WTC11 (cell line): ENCODE measurements at regions not wholly inside any gene's neighbourhood (a gene's known extent, or its start where the extent isn't known, plus 50 kb on each side); places are given as distances from the start of the nearest gene placed in this dataset.

Source experiments
- ATAC-seq: fragments of 200-7000 bp; cut with Tn5 transposase; 2 replicates; pipeline ENCODE4 v1.10.0; 2021; ENCODE audit warnings: mild to moderate bottlenecking, moderate library complexity
- CTCF ChIA-PET: fragments of 300-600 bp; sonication (Branson Sonifier 250); formaldehyde crosslinking; loops from one replicate; lab custom pipeline; 2021; ENCODE audit warnings: antibody characterized with exemption; lab: Charles Lee
- POLR2A ChIA-PET: fragments of 350-600 bp; sonication (Branson Sonifier 250); formaldehyde crosslinking; loops from one replicate; lab custom pipeline; 2021; ENCODE audit warnings: antibody characterized with exemption; lab: Charles Lee
- DNase-seq: peaks from one replicate; pipeline ENCODE4 v3.0.0; 2021; ENCODE audit warnings: low spot score
- H3K27ac Mint-ChIP-seq: 2 replicates; pipeline ENCODE4 v1.8.0; 2021; ENCODE audit warnings: mixed read lengths
- H3K27me3 Mint-ChIP-seq: 2 replicates; pipeline ENCODE4 v1.8.0; 2021; ENCODE audit warnings: low read depth, mild to moderate bottlenecking, moderate library complexity, mixed read lengths
- H3K36me3 Mint-ChIP-seq: 2 replicates; pipeline ENCODE4 v1.8.0; 2021; ENCODE audit warnings: mixed read lengths
- H3K4me1 Mint-ChIP-seq: 2 replicates; pipeline ENCODE4 v1.8.0; 2022; ENCODE audit warnings: mixed read lengths
- H3K4me3 Mint-ChIP-seq: 2 replicates; pipeline ENCODE4 v1.8.0; 2021; ENCODE audit warnings: mild to moderate bottlenecking, moderate library complexity, mixed read lengths
- H3K9me3 Mint-ChIP-seq: 2 replicates; pipeline ENCODE4 v1.8.0; 2021; ENCODE audit warnings: mixed read lengths
- AFF4 ChIP-seq: sonication (generic); formaldehyde crosslinking; IDR thresholded peaks from 2 replicates; pipeline ENCODE4 v1.8.1; 2023; ENCODE audit warnings: mild to moderate bottlenecking, missing genetic modification reagents, borderline replicate concordance
- ARID4B ChIP-seq: sonication (generic); formaldehyde crosslinking; IDR thresholded peaks from 2 replicates; pipeline ENCODE4 v1.8.0; 2023; ENCODE audit warnings: missing genetic modification reagents, mild to moderate bottlenecking, borderline replicate concordance
- CREM ChIP-seq: sonication (generic); formaldehyde crosslinking; IDR thresholded peaks from 2 replicates; pipeline ENCODE4 v1.8.1; 2022; ENCODE audit warnings: mild to moderate bottlenecking, missing genetic modification reagents, moderate library complexity
- E2F5 ChIP-seq: sonication (generic); formaldehyde crosslinking; IDR thresholded peaks from 2 replicates; pipeline ENCODE4 v1.8.1; 2022; ENCODE audit warnings: mild to moderate bottlenecking, moderate library complexity, missing genetic modification reagents
- ESRRA ChIP-seq: sonication (generic); formaldehyde crosslinking; IDR thresholded peaks from 2 replicates; pipeline ENCODE4 v1.8.1; 2022; ENCODE audit warnings: mild to moderate bottlenecking, missing genetic modification reagents, borderline replicate concordance
- IRF2 ChIP-seq: sonication (generic); formaldehyde crosslinking; IDR thresholded peaks from 2 replicates; pipeline ENCODE4 v1.8.0; 2022; ENCODE audit warnings: low read depth, missing genetic modification reagents, borderline replicate concordance
- MXD4 ChIP-seq: fragments of 250-450 bp; sonication (Bioruptor Pico); IDR thresholded peaks from 2 replicates; pipeline ENCODE4 v1.8.0; 2021; ENCODE audit warnings: mild to moderate bottlenecking, moderate library complexity, borderline replicate concordance
- NFE2L1 ChIP-seq: sonication (generic); formaldehyde crosslinking; IDR thresholded peaks from 2 replicates; pipeline ENCODE4 v1.8.1; 2023; ENCODE audit warnings: missing genetic modification reagents
- PREB ChIP-seq: sonication (generic); formaldehyde crosslinking; IDR thresholded peaks from 2 replicates; pipeline ENCODE4 v1.8.1; 2022; ENCODE audit warnings: mild to moderate bottlenecking, missing genetic modification reagents, moderate library complexity, borderline replicate concordance
- SMAD4 ChIP-seq: sonication (generic); formaldehyde crosslinking; IDR thresholded peaks from 2 replicates; pipeline ENCODE4 v1.8.0; 2022; ENCODE audit warnings: mild to moderate bottlenecking, missing genetic modification reagents
- TEAD4 ChIP-seq: sonication (generic); formaldehyde crosslinking; IDR thresholded peaks from 2 replicates; pipeline ENCODE4 v1.8.0; 2022; ENCODE audit warnings: mild to moderate bottlenecking, missing genetic modification reagents
- ZBTB21 ChIP-seq: sonication (generic); formaldehyde crosslinking; IDR thresholded peaks from 2 replicates; pipeline ENCODE4 v1.8.1; 2023; ENCODE audit warnings: mild to moderate bottlenecking, missing genetic modification reagents, borderline replicate concordance
- ZNF121 ChIP-seq: sonication (generic); formaldehyde crosslinking; IDR thresholded peaks from 2 replicates; pipeline ENCODE4 v1.8.0; 2023; ENCODE audit warnings: missing genetic modification reagents
- ZNF138 ChIP-seq: sonication (generic); formaldehyde crosslinking; conservative IDR thresholded peaks from 2 replicates; pipeline ENCODE4 v1.8.1; 2022; ENCODE audit warnings: mild to moderate bottlenecking, moderate library complexity, missing genetic modification reagents
- ZNF317 ChIP-seq: sonication (generic); formaldehyde crosslinking; IDR thresholded peaks from 2 replicates; pipeline ENCODE4 v1.8.1; 2023; ENCODE audit warnings: low read depth, mild to moderate bottlenecking, moderate library complexity, missing genetic modification reagents, borderline replicate concordance
- TF ChIP-seq, protein P1 (sequence below): sonication (generic); formaldehyde crosslinking; conservative IDR thresholded peaks from 2 replicates; pipeline ENCODE4 v1.8.1; 2022; ENCODE audit warnings: mild to moderate bottlenecking, missing genetic modification reagents

DNA sequence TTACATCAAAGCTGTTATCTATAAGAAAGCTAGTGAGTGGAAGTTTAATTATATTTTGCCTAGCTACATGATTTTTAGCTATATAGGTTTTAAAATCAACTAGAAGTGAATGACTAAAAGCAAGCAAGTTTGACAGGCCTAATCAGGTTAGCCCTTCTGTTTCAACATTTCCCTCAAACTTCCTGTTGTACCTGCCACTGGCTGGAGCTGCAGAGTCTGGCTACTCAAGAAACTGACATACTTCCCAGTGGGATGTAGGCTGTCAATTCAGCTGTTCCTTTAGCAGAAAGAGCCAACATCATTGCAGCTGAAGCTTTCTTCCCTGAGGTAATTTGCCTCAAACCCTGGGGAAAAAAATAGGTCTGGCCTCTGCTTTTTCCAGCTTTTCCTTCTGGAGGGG lies 87.1 kb upstream of the TNR start:
- no peak for DNase-seq
- H3K36me3 Mint-ChIP-seq: peaks cover 17% of the 10 kb centered on the region
- ChIA-PET CTCF (interaction anchor here (1.2 to 1.4 kb wide), 2 partner anchors 74 to 87 kb away, joined by 3 to 5 read pairs; partner anchors contain the start of gene TNR), POLR2A (no interaction called here)
- H3K4me1 Mint-ChIP-seq: peaks cover 53% of the 10 kb centered on the region
- peaks cover 29% of the 10 kb centered on the region for H3K9me3 Mint-ChIP-seq
- TF ChIP-seq ESRRA (CRISPR knock-in tag) (no peak), ZNF317 (CRISPR knock-in tag) (peak; percentile 59; the same call in 1 of the 2 replicates)
- no peak overlapping the region for H3K4me3 Mint-ChIP-seq
- no peak for ATAC-seq
- no peaks in the 10 kb centered on the region; the same call in 1 of the 2 replicates for H3K27me3 Mint-ChIP-seq
- no peak overlapping the region for H3K27ac Mint-ChIP-seq

- H3K36me3 Mint-ChIP-seq: peaks cover 17% of the 10 kb centered on the region
- ChIA-PET POLR2A (no interaction called here), CTCF (interaction anchor here (1.2 to 1.4 kb wide), 2 partner anchors 73 to 86 kb away, joined by 3 to 5 read pairs; partner anchors contain the start of gene TNR)
- H3K4me1 Mint-ChIP-seq: peaks cover 47% of the 10 kb centered on the region
- ATAC-seq: no peak
- TF ChIP-seq NFE2L1 (CRISPR knock-in tag) (no peak), ARID4B (CRISPR knock-in tag) (no peak), MXD4 (CRISPR knock-in tag) (no peak)
- no peaks in the 10 kb centered on the region; the same call in 1 of the 2 replicates for H3K27me3 Mint-ChIP-seq
- H3K9me3 Mint-ChIP-seq: peaks cover 27% of the 10 kb centered on the region
- no peak overlapping the region for H3K27ac Mint-ChIP-seq
- H3K4me3 Mint-ChIP-seq: no peak overlapping the region
- DNase-seq: no peak
Observed at GRCh38 chr1:175829845-175830244, 86.5 kb upstream of the TNR start.

- Mint-ChIP-seq H3K36me3 (peaks cover 14% of the 10 kb centered on the region), H3K27me3 (no peaks in the 10 kb centered on the region; the same call in 1 of the 2 replicates), H3K4me3 (no peak overlapping the region), H3K4me1 (peaks cover 20% of the 10 kb centered on the region), H3K27ac (no peak overlapping the region), H3K9me3 (peaks cover 23% of the 10 kb centered on the region)
- ChIA-PET CTCF (no interaction called here), POLR2A (no interaction called here)
- ATAC-seq (no peak), DNase-seq (no peak)
- TF ChIP-seq AFF4 (CRISPR knock-in tag) (no peak), ZBTB21 (no peak), CREM (CRISPR knock-in tag) (no peak), TEAD4 (no peak), E2F5 (CRISPR knock-in tag) (no peak), ZNF138 (CRISPR knock-in tag) (no peak), IRF2 (CRISPR knock-in tag) (no peak), PREB (CRISPR knock-in tag) (no peak), SMAD4 (CRISPR knock-in tag) (no peak), ZNF121 (no peak), ARID4B (CRISPR knock-in tag) (no peak)
- TF ChIP-seq, protein P1, sequence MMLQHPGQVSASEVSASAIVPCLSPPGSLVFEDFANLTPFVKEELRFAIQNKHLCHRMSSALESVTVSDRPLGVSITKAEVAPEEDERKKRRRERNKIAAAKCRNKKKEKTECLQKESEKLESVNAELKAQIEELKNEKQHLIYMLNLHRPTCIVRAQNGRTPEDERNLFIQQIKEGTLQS: no peak
Observed at GRCh38 chr1:175826705-175827104, 83.3 kb upstream of the TNR start.
